Testis (tissue), 2 donors: ENCODE measurements at regions not wholly inside any gene's neighbourhood (a gene's known extent, or its start where the extent isn't known, plus 50 kb on each side); places are given as distances from the start of the nearest gene placed in this dataset.

ENCODE experiments used
- DNase-seq: peaks from one replicate; pipeline ENCODE4 v3.0.0-alpha.2; 2019
- H3K27ac ChIP-seq, 2 donors: fragments of 200-600 bp; sonication (generic); one replicate each; pipeline ENCODE4 v1.5.1; 2019
- H3K27me3 ChIP-seq: fragments of 200-600 bp; sonication (generic); one replicate; pipeline ENCODE4 v1.5.1; 2019
- H3K36me3 ChIP-seq: fragments of 200-600 bp; sonication (generic); one replicate; pipeline ENCODE4 v1.5.1; 2017; ENCODE audit warnings: low read depth; ENCODE audit errors: missing control alignments
- H3K4me1 ChIP-seq: fragments of 200-600 bp; sonication (generic); one replicate; pipeline ENCODE4 v1.5.1; 2019
- H3K4me3 ChIP-seq, 2 donors: fragments of 200-600 bp; sonication (generic); one replicate each; pipeline ENCODE4 v1.5.1; 2017 to 2019
- H3K9me3 ChIP-seq: fragments of 200-600 bp; sonication (generic); one replicate; pipeline ENCODE4 v1.5.1; 2017
- POLR2A ChIP-seq: fragments of 450-650 bp; IDR thresholded peaks from one replicate; pipeline ENCODE4 v1.6.1; 2017; ENCODE audit warnings: antibody characterized with exemption, mild to moderate bottlenecking, moderate library complexity
- WGBS, 2 donors: methylation state at CpG; one replicate each; pipeline ENCODE4 v1.1.5; 2018; 5-methylcytosine and 5-hydroxymethylcytosine counted together
- intact Hi-C: fragments of 100-400 bp; cut with DNase I; formaldehyde crosslinking; loops from one replicate; pipeline ENCODE4 v1.15.1; 2023; ENCODE audit warnings: low total_unique reads
- TF ChIP-seq, protein P1 (sequence below), 3 experiments: fragments of 450-650 bp in 2 of 3; fragments of 200-600 bp in 1 of 3; sonication (generic) in 1 of 3; IDR thresholded peaks; one replicate each; pipeline ENCODE4 v1.5.1; 2016 to 2019; ENCODE audit warnings: antibody characterized with exemption in 3 of 3, mild to moderate bottlenecking in 2 of 3, moderate library complexity in 1 of 3

DNA sequence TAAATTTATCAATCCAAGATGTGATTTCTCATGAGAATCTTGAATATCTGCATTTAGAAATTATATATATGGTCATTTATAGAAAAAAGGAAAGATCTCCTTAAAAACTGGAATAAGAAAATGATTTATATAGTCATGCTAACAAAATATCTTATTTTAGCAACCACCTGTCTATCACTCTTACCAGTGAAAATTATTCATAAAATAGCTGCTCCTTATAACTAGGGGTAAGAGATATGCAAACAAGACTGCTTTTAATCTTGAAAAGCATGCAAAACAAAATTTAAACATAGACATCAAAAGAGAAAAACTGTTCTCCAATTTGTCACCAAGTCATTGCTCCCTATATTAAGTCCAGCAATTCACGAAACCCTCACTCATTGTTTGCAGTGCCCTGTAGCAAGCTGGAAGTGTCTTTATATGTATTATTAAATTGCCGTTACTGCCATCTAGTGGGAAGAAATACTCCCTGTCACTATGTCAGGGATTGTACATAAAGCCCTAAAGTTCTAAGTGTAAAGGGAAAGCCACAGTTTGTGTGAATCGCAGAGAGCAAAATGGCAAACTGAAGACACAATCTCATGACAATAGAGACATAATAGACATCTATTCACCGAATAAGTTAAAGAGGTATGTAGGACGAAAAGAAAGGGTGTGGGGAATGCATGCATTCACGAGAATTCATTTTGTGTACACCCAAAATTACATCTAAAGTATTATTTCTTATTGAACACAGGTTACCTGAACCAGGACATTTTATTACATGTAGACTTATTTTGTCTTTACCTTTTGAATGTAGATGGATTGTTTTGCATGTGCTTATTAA, 600.5 kb downstream of the USP25 start:
- 30 to 36% methylated on average over 6 of the region's 6 CpGs for whole genome bisulfite sequencing, 2 donors
- Histone ChIP-seq H3K4me3 (no peak overlapping the region), H3K27me3 (no peaks in the 10 kb centered on the region), H3K4me1 (no peaks in the 10 kb centered on the region), H3K36me3 (no peaks in the 10 kb centered on the region), H3K27ac (peak overlapping the region; percentile 2 to 33), H3K9me3 (no peaks in the 10 kb centered on the region)
- TF ChIP-seq POLR2A = no peak
- TF ChIP-seq, protein P1, sequence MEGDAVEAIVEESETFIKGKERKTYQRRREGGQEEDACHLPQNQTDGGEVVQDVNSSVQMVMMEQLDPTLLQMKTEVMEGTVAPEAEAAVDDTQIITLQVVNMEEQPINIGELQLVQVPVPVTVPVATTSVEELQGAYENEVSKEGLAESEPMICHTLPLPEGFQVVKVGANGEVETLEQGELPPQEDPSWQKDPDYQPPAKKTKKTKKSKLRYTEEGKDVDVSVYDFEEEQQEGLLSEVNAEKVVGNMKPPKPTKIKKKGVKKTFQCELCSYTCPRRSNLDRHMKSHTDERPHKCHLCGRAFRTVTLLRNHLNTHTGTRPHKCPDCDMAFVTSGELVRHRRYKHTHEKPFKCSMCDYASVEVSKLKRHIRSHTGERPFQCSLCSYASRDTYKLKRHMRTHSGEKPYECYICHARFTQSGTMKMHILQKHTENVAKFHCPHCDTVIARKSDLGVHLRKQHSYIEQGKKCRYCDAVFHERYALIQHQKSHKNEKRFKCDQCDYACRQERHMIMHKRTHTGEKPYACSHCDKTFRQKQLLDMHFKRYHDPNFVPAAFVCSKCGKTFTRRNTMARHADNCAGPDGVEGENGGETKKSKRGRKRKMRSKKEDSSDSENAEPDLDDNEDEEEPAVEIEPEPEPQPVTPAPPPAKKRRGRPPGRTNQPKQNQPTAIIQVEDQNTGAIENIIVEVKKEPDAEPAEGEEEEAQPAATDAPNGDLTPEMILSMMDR (IDR thresholded peaks at IDR 0.05) = peak; percentile 60 to 67 (median 61)
- intact Hi-C loops = no loop called here
- peak; percentile 64 for DNase-seq

DNA sequence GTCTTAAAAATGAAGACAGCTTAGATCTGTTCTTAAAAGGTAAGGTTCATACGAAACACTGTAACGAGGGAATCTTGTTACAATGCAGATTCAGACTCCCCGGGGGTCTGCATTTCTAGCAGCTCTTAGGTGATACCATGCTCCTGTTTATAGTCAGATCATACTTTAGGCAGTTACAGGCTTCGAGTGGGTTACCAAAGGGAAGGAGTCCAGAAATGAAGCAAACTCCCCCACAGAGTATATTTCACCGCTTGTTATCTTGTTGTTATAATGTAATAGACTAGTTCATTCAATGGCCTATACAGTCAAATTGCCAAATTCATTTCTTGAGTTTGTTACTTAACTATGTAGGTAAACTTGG, 601.1 kb downstream of the USP25 start:
- TF ChIP-seq POLR2A = no peak
- TF ChIP-seq, protein P1 (IDR thresholded peaks at IDR 0.05) = no peak
- 35 to 43% methylated on average over 5 of the region's 5 CpGs for WGBS, 2 donors
- Histone ChIP-seq H3K9me3 (no peaks in the 10 kb centered on the region), H3K36me3 (no peaks in the 10 kb centered on the region), H3K27ac (peak overlapping the region; percentile 2 to 33), H3K4me1 (no peaks in the 10 kb centered on the region), H3K4me3 (no peak overlapping the region), H3K27me3 (no peaks in the 10 kb centered on the region)
- intact Hi-C loops = no loop called here
- no peak for DNase-seq

DNA sequence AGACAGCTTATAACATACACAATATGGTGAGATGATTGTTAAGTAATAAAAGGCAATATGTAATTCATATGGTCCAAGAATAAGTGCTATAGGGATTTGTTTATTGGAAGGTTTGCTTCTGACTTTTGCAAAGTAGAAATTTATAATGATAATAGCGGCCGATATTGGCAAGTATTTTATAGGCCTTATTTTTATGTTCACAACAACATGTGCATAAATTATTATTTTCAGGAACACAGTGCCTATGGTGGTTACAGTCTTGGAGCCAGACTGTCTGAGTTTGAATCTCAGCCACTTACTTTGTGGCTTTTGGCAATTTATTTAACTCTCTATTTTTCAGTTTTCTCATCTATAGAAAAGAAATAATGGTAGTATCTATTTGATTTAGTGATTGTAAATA, 607.5 kb downstream of the USP25 start:
- Histone ChIP-seq H3K36me3 (no peaks in the 10 kb centered on the region), H3K27me3 (no peaks in the 10 kb centered on the region), H3K9me3 (no peaks in the 10 kb centered on the region), H3K4me3 (no peak overlapping the region), H3K4me1 (no peaks in the 10 kb centered on the region), H3K27ac (no peak overlapping the region)
- no peak for TF ChIP-seq POLR2A
- DNase-seq = no peak
- intact Hi-C loops = no loop called here
- 67 to 81% methylated on average over 2 of the region's 2 CpGs for WGBS, 2 donors

DNA sequence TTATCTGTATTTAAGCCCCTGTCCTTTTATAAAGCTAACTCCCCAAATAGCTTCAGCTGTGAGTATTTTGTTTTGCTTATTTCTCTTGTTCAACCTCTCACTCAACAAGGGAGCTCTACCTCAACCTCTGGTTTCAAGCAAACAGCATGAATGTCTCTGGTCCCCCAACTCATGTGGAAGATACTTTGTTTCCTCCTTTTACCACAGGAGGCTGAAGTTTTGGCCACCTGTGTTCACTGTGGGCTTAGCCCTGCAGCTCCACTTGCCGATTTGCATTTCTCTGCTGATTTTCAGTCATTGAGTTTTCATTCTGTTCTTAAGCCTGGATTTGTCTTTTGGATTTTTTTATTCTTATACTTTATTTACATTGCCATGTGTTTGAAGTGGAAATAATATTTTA, 613.1 kb downstream of the USP25 start:
- DNase-seq = no peak
- Histone ChIP-seq H3K9me3 (no peaks in the 10 kb centered on the region), H3K4me1 (no peaks in the 10 kb centered on the region), H3K4me3 (no peak overlapping the region), H3K27me3 (no peaks in the 10 kb centered on the region), H3K36me3 (no peaks in the 10 kb centered on the region), H3K27ac (no peak overlapping the region)
- TF ChIP-seq POLR2A = no peak
- TF ChIP-seq, protein P1 (IDR thresholded peaks at IDR 0.05) = no peak
- intact Hi-C loops = no loop called here
- WGBS, 2 donors = 86 to 92% methylated on average over 1 of the region's 1 CpG

DNA sequence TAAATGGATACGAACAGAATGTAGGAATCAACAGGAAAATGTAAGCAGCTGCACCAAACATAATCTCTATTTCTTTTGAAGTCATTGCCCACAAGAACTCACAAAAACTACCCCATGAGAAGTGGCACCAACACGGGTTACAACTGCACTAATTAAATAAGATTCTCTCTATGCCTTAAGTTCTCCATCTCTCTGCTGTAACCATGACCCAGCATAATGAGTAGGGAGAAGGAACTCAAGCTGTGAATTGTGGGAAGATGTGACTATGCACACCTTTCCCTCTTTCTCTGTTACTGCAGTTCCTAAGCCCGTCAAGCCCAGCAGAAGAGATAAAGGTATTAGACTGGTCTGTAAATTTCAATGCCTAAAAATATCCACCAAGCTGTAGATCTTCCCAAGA, 614.0 kb downstream of the USP25 start:
- no peaks in the 10 kb centered on the region for H3K4me1 ChIP-seq
- no peak overlapping the region for H3K27ac ChIP-seq
- H3K9me3 ChIP-seq = no peaks in the 10 kb centered on the region
- H3K27me3 ChIP-seq = no peaks in the 10 kb centered on the region
- TF ChIP-seq POLR2A = no peak
- TF ChIP-seq, protein P1 (IDR thresholded peaks at IDR 0.05) = no peak
- WGBS, 2 donors = 87 to 89% methylated on average over 3 of the region's 3 CpGs
- intact Hi-C loops = no loop called here
- H3K4me3 ChIP-seq = no peak overlapping the region
- no peak for DNase-seq
- no peaks in the 10 kb centered on the region for H3K36me3 ChIP-seq
